ENCODE measurements at regions not wholly inside any gene's neighbourhood (a gene's known extent, or its start where the extent isn't known, plus 50 kb on each side); places are given as distances from the start of the nearest gene placed in this dataset.
"Not testable (repeated sequence)": the region's sequence is repeated elsewhere in the genome, so short reads cannot be mapped to it uniquely, and the experiment has no call there.

GRCh38 chr22:19659805-19660345 lies 54.4 kb upstream of the SEPTIN5 start:
- Histone ChIP-seq H3K4me1 (peaks cover 8% of the 10 kb centered on the region), H3K27ac (no peak overlapping the region), H3K36me3 (ENCODE audit: low read depth, missing control alignments) (no peaks in the 10 kb centered on the region), H3K4me3 (no peak overlapping the region), H3K9me3 (no peaks in the 10 kb centered on the region), H3K27me3 (no peaks in the 10 kb centered on the region)
- WGBS, 2 donors, result 96 to 100% methylated on average over 5 to 12 of the region's 12 CpGs
- intact Hi-C loops (cut with DNase I; ENCODE audit: low total_unique reads), result no loop called here
- TF ChIP-seq CTCF (IDR thresholded peaks at IDR 0.05) (no peak), POLR2A (IDR thresholded peaks at IDR 0.05) (no peak)
- DNase-seq, result no peak

GRCh38 chr22:19660583-19660982 lies 53.7 kb upstream of the SEPTIN5 start:
- intact Hi-C loops (cut with DNase I; ENCODE audit: low total_unique reads); H3K4me1 ChIP-seq; H3K36me3 ChIP-seq (ENCODE audit: low read depth, missing control alignments); H3K4me3 ChIP-seq; H3K27me3 ChIP-seq; DNase-seq; H3K9me3 ChIP-seq; H3K27ac ChIP-seq: not testable (repeated sequence)
- 93 to 96% methylated on average over 12 of the region's 12 CpGs for WGBS, 2 donors

GRCh38 chr22:19661156-19661555 lies 53.1 kb upstream of the SEPTIN5 start:
- no peaks in the 10 kb centered on the region for H3K27me3 ChIP-seq
- intact Hi-C loops (cut with DNase I; ENCODE audit: low total_unique reads), result no loop called here
- no peaks in the 10 kb centered on the region for H3K36me3 ChIP-seq (ENCODE audit: low read depth, missing control alignments)
- H3K9me3 ChIP-seq, result no peaks in the 10 kb centered on the region
- DNase-seq, result no peak
- TF ChIP-seq CTCF (IDR thresholded peaks at IDR 0.05) (no peak), POLR2A (IDR thresholded peaks at IDR 0.05) (no peak)
- peaks cover 8% of the 10 kb centered on the region for H3K4me1 ChIP-seq
- no peak overlapping the region for H3K4me3 ChIP-seq
- H3K27ac ChIP-seq, result no peak overlapping the region

GRCh38 chr22:19662049-19662684 lies 52.1 kb upstream of the SEPTIN5 start:
- H3K36me3 ChIP-seq (ENCODE audit: low read depth, missing control alignments); H3K27me3 ChIP-seq; DNase-seq; H3K9me3 ChIP-seq; intact Hi-C loops (cut with DNase I; ENCODE audit: low total_unique reads); H3K27ac ChIP-seq; H3K4me3 ChIP-seq: not testable (repeated sequence)
- H3K4me1 ChIP-seq, result peaks cover 11% of the 10 kb centered on the region
- 90 to 95% methylated on average over 17 to 22 of the region's 22 CpGs for WGBS, 2 donors

GRCh38 chr22:19663286-19663815 lies 51.0 kb upstream of the SEPTIN5 start:
- DNase-seq, result peak; percentile 75
- no peaks in the 10 kb centered on the region for H3K36me3 ChIP-seq (ENCODE audit: low read depth, missing control alignments)
- H3K27me3 ChIP-seq, result no peaks in the 10 kb centered on the region
- no peak for TF ChIP-seq POLR2A (IDR thresholded peaks at IDR 0.05)
- TF ChIP-seq CTCF (IDR thresholded peaks at IDR 0.05), result no peak
- no peaks in the 10 kb centered on the region for H3K9me3 ChIP-seq
- H3K4me1 ChIP-seq, result peaks cover 11% of the 10 kb centered on the region
- no peak overlapping the region for H3K4me3 ChIP-seq
- intact Hi-C loops (cut with DNase I; ENCODE audit: low total_unique reads), result no loop called here
- 48 to 63% methylated on average over 6 of the region's 6 CpGs for WGBS, 2 donors
- no peak overlapping the region for H3K27ac ChIP-seq
